ENCODE measurements at regions not wholly inside any gene's neighbourhood (a gene's known extent, or its start where the extent isn't known, plus 50 kb on each side); places are given as distances from the start of the nearest gene placed in this dataset.

GRCh38 chrX:39206399-39207145, 405.3 kb downstream of the MID1IP1 start:
- Histone ChIP-seq H3K9me2 (replicated peaks; ENCODE audit: insufficient read depth, low read length) (no peaks in the 10 kb centered on the region), H3K4me1 (ENCODE audit: low read length) (no peaks in the 10 kb centered on the region), H3K4me2 (ENCODE audit: low read depth, low read length, poor library complexity, severe bottlenecking) (no peak overlapping the region), H3K27ac (ENCODE audit: low read length) (no peak overlapping the region), H3K36me3 (ENCODE audit: insufficient read depth, low read length) (no peaks in the 10 kb centered on the region), H3K9ac (ENCODE audit: low read length) (no peak overlapping the region), H3K9me3 (ENCODE audit: low read length) (no peaks in the 10 kb centered on the region), H2AFZ (ENCODE audit: low read length) (no peak overlapping the region), H3K79me2 (ENCODE audit: low read length) (no peaks in the 10 kb centered on the region), H4K20me1 (ENCODE audit: insufficient read depth, low read depth, low read length) (no peaks in the 10 kb centered on the region), H3K27me3 (ENCODE audit: low read length) (no peaks in the 10 kb centered on the region), H3K4me3 (ENCODE audit: low read length) (no peak overlapping the region)
- no peak for DNase-seq

- no peaks in the 10 kb centered on the region for H3K79me2 ChIP-seq (ENCODE audit: low read length)
- no peaks in the 10 kb centered on the region for H3K9me2 ChIP-seq (replicated peaks; ENCODE audit: insufficient read depth, low read length)
- no peaks in the 10 kb centered on the region for H3K27me3 ChIP-seq (ENCODE audit: low read length)
- H3K4me1 ChIP-seq (ENCODE audit: low read length) = no peaks in the 10 kb centered on the region
- DNase-seq = no peak
- H3K36me3 ChIP-seq (ENCODE audit: insufficient read depth, low read length) = no peaks in the 10 kb centered on the region
- no peak overlapping the region for H3K4me2 ChIP-seq (ENCODE audit: low read depth, low read length, poor library complexity, severe bottlenecking)
- H3K9me3 ChIP-seq (ENCODE audit: low read length) = no peaks in the 10 kb centered on the region
- no peaks in the 10 kb centered on the region for H4K20me1 ChIP-seq (ENCODE audit: insufficient read depth, low read depth, low read length)
- no peak overlapping the region for H3K4me3 ChIP-seq (ENCODE audit: low read length)
- no peak overlapping the region for H3K9ac ChIP-seq (ENCODE audit: low read length)
- no peak overlapping the region for H2AFZ ChIP-seq (ENCODE audit: low read length)
- no peak overlapping the region for H3K27ac ChIP-seq (ENCODE audit: low read length)
Measured at GRCh38 chrX:39211501-39211900, 410.2 kb downstream of the MID1IP1 start.

- Histone ChIP-seq H3K4me3 (ENCODE audit: low read length) (no peak overlapping the region), H3K9ac (ENCODE audit: low read length) (no peak overlapping the region), H3K27me3 (ENCODE audit: low read length) (no peaks in the 10 kb centered on the region), H3K79me2 (ENCODE audit: low read length) (no peaks in the 10 kb centered on the region), H4K20me1 (ENCODE audit: insufficient read depth, low read depth, low read length) (no peaks in the 10 kb centered on the region), H3K4me1 (ENCODE audit: low read length) (no peaks in the 10 kb centered on the region), H3K36me3 (ENCODE audit: insufficient read depth, low read length) (no peaks in the 10 kb centered on the region), H2AFZ (ENCODE audit: low read length) (no peak overlapping the region), H3K4me2 (ENCODE audit: low read depth, low read length, poor library complexity, severe bottlenecking) (no peak overlapping the region), H3K27ac (ENCODE audit: low read length) (no peak overlapping the region), H3K9me2 (replicated peaks; ENCODE audit: insufficient read depth, low read length) (no peaks in the 10 kb centered on the region), H3K9me3 (ENCODE audit: low read length) (no peaks in the 10 kb centered on the region)
- no peak for DNase-seq
Measured at GRCh38 chrX:39212456-39212855, 411.2 kb downstream of the MID1IP1 start.

- Histone ChIP-seq H3K27me3 (ENCODE audit: low read length) (no peaks in the 10 kb centered on the region), H4K20me1 (ENCODE audit: insufficient read depth, low read depth, low read length) (no peaks in the 10 kb centered on the region), H3K4me1 (ENCODE audit: low read length) (no peaks in the 10 kb centered on the region), H3K27ac (ENCODE audit: low read length) (no peak overlapping the region), H3K4me3 (ENCODE audit: low read length) (no peak overlapping the region), H3K79me2 (ENCODE audit: low read length) (no peaks in the 10 kb centered on the region), H3K4me2 (ENCODE audit: low read depth, low read length, poor library complexity, severe bottlenecking) (no peak overlapping the region), H3K9ac (ENCODE audit: low read length) (no peak overlapping the region), H3K9me2 (replicated peaks; ENCODE audit: insufficient read depth, low read length) (no peaks in the 10 kb centered on the region), H3K36me3 (ENCODE audit: insufficient read depth, low read length) (no peaks in the 10 kb centered on the region), H3K9me3 (ENCODE audit: low read length) (no peaks in the 10 kb centered on the region), H2AFZ (ENCODE audit: low read length) (no peak overlapping the region)
- DNase-seq = no peak
Measured at GRCh38 chrX:39214387-39215126, 413.3 kb downstream of the MID1IP1 start.

GRCh38 chrX:39220952-39221351, 419.7 kb downstream of the MID1IP1 start:
- Histone ChIP-seq H3K9ac (ENCODE audit: low read length) (no peak overlapping the region), H3K79me2 (ENCODE audit: low read length) (no peaks in the 10 kb centered on the region), H3K36me3 (ENCODE audit: insufficient read depth, low read length) (no peaks in the 10 kb centered on the region), H3K9me3 (ENCODE audit: low read length) (no peaks in the 10 kb centered on the region), H4K20me1 (ENCODE audit: insufficient read depth, low read depth, low read length) (no peaks in the 10 kb centered on the region), H3K4me1 (ENCODE audit: low read length) (no peaks in the 10 kb centered on the region), H3K27ac (ENCODE audit: low read length) (no peak overlapping the region), H2AFZ (ENCODE audit: low read length) (no peak overlapping the region), H3K27me3 (ENCODE audit: low read length) (no peaks in the 10 kb centered on the region), H3K4me2 (ENCODE audit: low read depth, low read length, poor library complexity, severe bottlenecking) (no peak overlapping the region), H3K9me2 (replicated peaks; ENCODE audit: insufficient read depth, low read length) (no peaks in the 10 kb centered on the region), H3K4me3 (ENCODE audit: low read length) (no peak overlapping the region)
- no peak for DNase-seq

GRCh38 chrX:39222346-39223113, 421.3 kb downstream of the MID1IP1 start:
- Histone ChIP-seq H2AFZ (ENCODE audit: low read length) (no peak overlapping the region), H4K20me1 (ENCODE audit: insufficient read depth, low read depth, low read length) (no peaks in the 10 kb centered on the region), H3K36me3 (ENCODE audit: insufficient read depth, low read length) (no peaks in the 10 kb centered on the region), H3K4me2 (ENCODE audit: low read depth, low read length, poor library complexity, severe bottlenecking) (no peak overlapping the region), H3K9ac (ENCODE audit: low read length) (no peak overlapping the region), H3K27me3 (ENCODE audit: low read length) (no peaks in the 10 kb centered on the region), H3K4me3 (ENCODE audit: low read length) (no peak overlapping the region), H3K4me1 (ENCODE audit: low read length) (no peaks in the 10 kb centered on the region), H3K27ac (ENCODE audit: low read length) (no peak overlapping the region), H3K79me2 (ENCODE audit: low read length) (no peaks in the 10 kb centered on the region), H3K9me3 (ENCODE audit: low read length) (no peaks in the 10 kb centered on the region), H3K9me2 (replicated peaks; ENCODE audit: insufficient read depth, low read length) (no peaks in the 10 kb centered on the region)
- DNase-seq = no peak

- H3K9ac ChIP-seq (ENCODE audit: low read length) = no peak overlapping the region
- no peak overlapping the region for H3K4me2 ChIP-seq (ENCODE audit: low read depth, low read length, poor library complexity, severe bottlenecking)
- H3K9me2 ChIP-seq (replicated peaks; ENCODE audit: insufficient read depth, low read length) = no peaks in the 10 kb centered on the region
- H3K9me3 ChIP-seq (ENCODE audit: low read length) = no peaks in the 10 kb centered on the region
- DNase-seq = no peak
- H2AFZ ChIP-seq (ENCODE audit: low read length) = no peak overlapping the region
- H3K4me3 ChIP-seq (ENCODE audit: low read length) = no peak overlapping the region
- no peaks in the 10 kb centered on the region for H3K4me1 ChIP-seq (ENCODE audit: low read length)
- no peak overlapping the region for H3K27ac ChIP-seq (ENCODE audit: low read length)
- no peaks in the 10 kb centered on the region for H3K27me3 ChIP-seq (ENCODE audit: low read length)
- no peaks in the 10 kb centered on the region for H3K79me2 ChIP-seq (ENCODE audit: low read length)
- no peaks in the 10 kb centered on the region for H3K36me3 ChIP-seq (ENCODE audit: insufficient read depth, low read length)
- no peaks in the 10 kb centered on the region for H4K20me1 ChIP-seq (ENCODE audit: insufficient read depth, low read depth, low read length)
Measured at GRCh38 chrX:39226251-39226650, 425.0 kb downstream of the MID1IP1 start.

- Histone ChIP-seq H3K9me2 (replicated peaks; ENCODE audit: insufficient read depth, low read length) (no peaks in the 10 kb centered on the region), H3K4me3 (ENCODE audit: low read length) (no peak overlapping the region), H3K4me1 (ENCODE audit: low read length) (no peaks in the 10 kb centered on the region), H3K9ac (ENCODE audit: low read length) (no peak overlapping the region), H4K20me1 (ENCODE audit: insufficient read depth, low read depth, low read length) (no peaks in the 10 kb centered on the region), H3K4me2 (ENCODE audit: low read depth, low read length, poor library complexity, severe bottlenecking) (no peak overlapping the region), H3K27me3 (ENCODE audit: low read length) (no peaks in the 10 kb centered on the region), H3K79me2 (ENCODE audit: low read length) (no peaks in the 10 kb centered on the region), H2AFZ (ENCODE audit: low read length) (no peak overlapping the region), H3K9me3 (ENCODE audit: low read length) (no peaks in the 10 kb centered on the region), H3K36me3 (ENCODE audit: insufficient read depth, low read length) (no peaks in the 10 kb centered on the region), H3K27ac (ENCODE audit: low read length) (no peak overlapping the region)
- no peak for DNase-seq
Measured at GRCh38 chrX:39227371-39227770, 426.1 kb downstream of the MID1IP1 start.

Data from Karpas-422 (cell line).